BE2C (cell line): ENCODE measurements at regions not wholly inside any gene's neighbourhood (a gene's known extent, or its start where the extent isn't known, plus 50 kb on each side); places are given as distances from the start of the nearest gene placed in this dataset.

Experiments used
- DNase-seq: peaks from one replicate; pipeline ENCODE4 v3.0.0-alpha.2; 2020
- H3K27me3 ChIP-seq: fragments of 250-450 bp; sonication (Bioruptor Pico); 2 replicates; pipeline ENCODE4 v1.5.1; 2020; ENCODE audit warnings: mild to moderate bottlenecking
- H3K36me3 ChIP-seq: fragments of 250-450 bp; sonication (Bioruptor Pico); 2 replicates; pipeline ENCODE4 v1.5.1; 2020; ENCODE audit warnings: mild to moderate bottlenecking
- H3K4me1 ChIP-seq: fragments of 250-450 bp; sonication (Bioruptor Pico); 2 replicates; pipeline ENCODE4 v1.5.1; 2020
- H3K4me3 ChIP-seq: 2 replicates; pipeline ENCODE4 v1.5.1; 2011; ENCODE audit warnings: low read depth, low read length
- H3K9me3 ChIP-seq: fragments of 250-450 bp; sonication (Bioruptor Pico); 2 replicates; pipeline ENCODE4 v1.5.1; 2020
- CTCF ChIP-seq: IDR thresholded peaks from 2 replicates; pipeline ENCODE4 v1.5.1; 2012; ENCODE audit warnings: mild to moderate bottlenecking, low read depth, low read length

- no peak for TF ChIP-seq CTCF
- H3K9me3 ChIP-seq: no peaks in the 10 kb centered on the region
- H3K36me3 ChIP-seq: no peaks in the 10 kb centered on the region
- no peaks in the 10 kb centered on the region for H3K4me1 ChIP-seq
- no peaks in the 10 kb centered on the region for H3K27me3 ChIP-seq
- DNase-seq: no peak
- no peak overlapping the region for H3K4me3 ChIP-seq
Measured at GRCh38 chr10:58079461-58079860, 188.2 kb downstream of the IPMK start.

- Histone ChIP-seq H3K36me3 (no peaks in the 10 kb centered on the region), H3K4me3 (no peak overlapping the region), H3K9me3 (no peaks in the 10 kb centered on the region), H3K4me1 (no peaks in the 10 kb centered on the region), H3K27me3 (no peaks in the 10 kb centered on the region)
- no peak for DNase-seq
- TF ChIP-seq CTCF: no peak
Measured at GRCh38 chr10:58072634-58073033, 195.1 kb downstream of the IPMK start.

GRCh38 chr10:58070956-58071355 is 196.7 kb downstream of the IPMK start:
- H3K36me3 ChIP-seq: no peaks in the 10 kb centered on the region
- H3K4me3 ChIP-seq: no peak overlapping the region
- H3K4me1 ChIP-seq: no peaks in the 10 kb centered on the region
- TF ChIP-seq CTCF: no peak
- no peaks in the 10 kb centered on the region for H3K27me3 ChIP-seq
- DNase-seq: no peak
- H3K9me3 ChIP-seq: no peaks in the 10 kb centered on the region

- H3K4me1 ChIP-seq: peaks cover 3% of the 10 kb centered on the region; the same call in 1 of the 2 replicates
Measured at GRCh38 chr10:58068809-58069208, 198.9 kb downstream of the IPMK start.

GRCh38 chr10:58066979-58067378 is 200.7 kb downstream of the IPMK start:
- Histone ChIP-seq H3K36me3 (no peaks in the 10 kb centered on the region), H3K4me3 (no peak overlapping the region), H3K4me1 (peaks cover 3% of the 10 kb centered on the region; the same call in 1 of the 2 replicates), H3K9me3 (no peaks in the 10 kb centered on the region), H3K27me3 (no peaks in the 10 kb centered on the region)
- no peak for DNase-seq
- TF ChIP-seq CTCF: no peak

More at GRCh38 chr10:58068809-58069208, 198.9 kb downstream of the IPMK start:
- Histone ChIP-seq H3K9me3 (no peaks in the 10 kb centered on the region), H3K27me3 (no peaks in the 10 kb centered on the region), H3K4me3 (no peak overlapping the region), H3K36me3 (no peaks in the 10 kb centered on the region)
- no peak for DNase-seq
- TF ChIP-seq CTCF: no peak

GRCh38 chr10:58066126-58066525 is 201.6 kb downstream of the IPMK start:
- DNase-seq: no peak
- no peaks in the 10 kb centered on the region for H3K27me3 ChIP-seq

More at GRCh38 chr10:58066126-58066525, 201.6 kb downstream of the IPMK start:
- peaks cover 3% of the 10 kb centered on the region; the same call in 1 of the 2 replicates for H3K4me1 ChIP-seq
- TF ChIP-seq CTCF: no peak
- H3K4me3 ChIP-seq: no peak overlapping the region
- H3K9me3 ChIP-seq: no peaks in the 10 kb centered on the region
- no peaks in the 10 kb centered on the region for H3K36me3 ChIP-seq
